ENCODE measurements at regions not wholly inside any gene's neighbourhood (a gene's known extent, or its start where the extent isn't known, plus 50 kb on each side); places are given as distances from the start of the nearest gene placed in this dataset.

DNA sequence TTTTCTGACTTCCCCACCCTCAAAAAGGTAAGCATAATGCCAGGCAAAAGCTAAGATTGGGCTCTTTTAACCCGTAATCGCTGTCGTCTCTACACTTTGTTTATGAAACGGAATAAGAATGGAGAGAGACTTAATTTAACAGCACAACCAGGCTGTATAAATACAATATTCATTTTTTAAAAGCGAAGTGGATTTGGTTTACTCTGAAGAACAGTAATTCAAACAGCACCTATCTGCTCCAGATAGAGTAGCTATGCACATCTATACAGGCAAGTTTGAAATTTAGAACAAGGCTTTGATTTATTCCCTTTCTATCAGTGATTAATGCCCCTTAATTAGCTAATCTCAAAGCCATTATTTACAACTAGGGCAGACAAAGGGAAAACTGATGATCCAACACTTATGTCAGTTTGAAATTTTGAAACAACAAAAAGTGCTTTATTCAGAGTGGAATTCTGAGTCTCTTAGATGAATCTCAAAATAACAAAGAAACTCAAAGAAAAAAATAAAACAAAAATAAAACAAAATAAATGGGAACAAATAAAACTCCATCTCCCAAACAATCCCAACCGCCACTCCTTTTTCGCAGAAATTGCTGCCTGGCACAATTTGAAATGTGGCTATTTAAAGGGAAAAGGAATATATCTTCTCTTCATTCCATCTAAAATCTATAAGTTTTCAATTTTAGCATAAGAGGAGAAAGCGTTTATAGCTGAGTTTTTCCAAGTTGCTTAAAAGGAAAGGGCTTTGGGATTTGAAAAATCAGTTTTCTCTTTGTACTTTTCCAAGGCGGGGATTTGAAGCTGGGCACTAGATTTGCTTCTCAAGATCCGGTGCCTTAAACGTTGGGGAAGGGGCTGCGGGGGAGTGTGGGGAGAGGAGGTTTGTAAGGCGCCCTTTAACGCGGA lies 298.6 kb downstream of the PARP8 start:
- ATAC-seq = no peak

- no peak for ATAC-seq
Observed at GRCh38 chr5:50965654-50966375, 299.4 kb downstream of the PARP8 start.

DNA sequence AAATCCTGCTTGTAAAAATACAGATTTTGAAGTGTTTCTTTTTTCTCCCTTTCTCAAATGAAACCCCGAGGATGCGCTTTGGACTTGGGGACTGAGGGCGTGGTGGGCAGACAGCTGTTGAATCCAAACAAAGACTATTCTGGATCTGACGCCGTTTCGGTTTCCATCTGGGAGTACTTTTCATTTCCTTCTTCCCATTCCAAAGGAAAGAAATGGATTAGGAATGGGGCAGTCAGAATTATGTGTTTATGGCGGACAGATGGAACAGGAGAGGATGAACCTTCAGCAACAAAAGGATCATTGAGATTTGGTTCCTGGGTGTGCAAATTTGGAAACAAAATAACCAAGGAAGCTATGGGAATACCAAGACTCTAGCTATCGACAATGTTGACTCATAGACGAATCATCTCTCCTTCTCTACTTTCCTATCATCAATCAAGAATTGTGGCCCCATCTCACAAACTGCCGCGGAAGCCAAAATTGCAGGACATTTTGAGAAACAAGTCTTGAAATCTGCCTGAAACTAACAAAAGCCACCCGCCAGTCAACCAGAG lies 300.6 kb downstream of the PARP8 start:
- no peak for ATAC-seq

DNA sequence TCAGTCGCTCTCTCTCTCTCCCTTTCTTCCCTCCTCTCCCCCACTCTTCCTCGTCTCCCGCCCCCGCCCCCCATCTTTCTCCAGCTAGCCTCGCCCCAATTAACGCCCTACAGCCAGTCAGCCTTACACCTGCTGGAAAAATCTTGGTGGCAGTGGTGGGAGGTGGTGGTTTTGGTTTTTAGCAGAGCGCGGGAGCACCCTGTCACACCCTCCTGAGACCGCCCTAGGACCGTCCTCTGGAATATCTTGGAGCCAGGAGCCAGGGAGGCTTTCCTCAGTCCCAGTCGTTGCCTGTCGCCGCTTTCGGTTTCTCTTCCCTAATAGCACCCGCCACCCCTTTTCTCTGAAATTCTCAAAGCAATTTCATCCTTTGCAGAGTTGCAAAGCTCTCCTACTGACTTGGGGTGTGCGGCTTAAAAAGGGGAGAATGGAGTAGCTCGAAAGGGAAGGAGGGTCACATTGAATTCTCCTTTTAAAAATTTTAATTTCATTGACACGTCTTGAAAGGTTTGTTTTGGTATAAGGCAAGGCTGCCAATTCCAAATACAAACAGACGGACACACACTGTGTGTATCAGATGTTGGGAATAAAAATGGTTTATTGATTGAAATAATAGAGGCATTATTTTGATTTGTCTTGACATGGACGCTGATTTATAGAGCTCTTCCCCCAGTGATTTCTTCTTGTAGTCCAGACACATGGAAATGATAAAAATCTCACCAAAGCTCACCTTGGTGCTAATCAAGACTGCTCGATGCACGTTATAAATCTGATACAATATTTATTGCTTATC lies 301.3 kb downstream of the PARP8 start:
- ATAC-seq = no peak

DNA sequence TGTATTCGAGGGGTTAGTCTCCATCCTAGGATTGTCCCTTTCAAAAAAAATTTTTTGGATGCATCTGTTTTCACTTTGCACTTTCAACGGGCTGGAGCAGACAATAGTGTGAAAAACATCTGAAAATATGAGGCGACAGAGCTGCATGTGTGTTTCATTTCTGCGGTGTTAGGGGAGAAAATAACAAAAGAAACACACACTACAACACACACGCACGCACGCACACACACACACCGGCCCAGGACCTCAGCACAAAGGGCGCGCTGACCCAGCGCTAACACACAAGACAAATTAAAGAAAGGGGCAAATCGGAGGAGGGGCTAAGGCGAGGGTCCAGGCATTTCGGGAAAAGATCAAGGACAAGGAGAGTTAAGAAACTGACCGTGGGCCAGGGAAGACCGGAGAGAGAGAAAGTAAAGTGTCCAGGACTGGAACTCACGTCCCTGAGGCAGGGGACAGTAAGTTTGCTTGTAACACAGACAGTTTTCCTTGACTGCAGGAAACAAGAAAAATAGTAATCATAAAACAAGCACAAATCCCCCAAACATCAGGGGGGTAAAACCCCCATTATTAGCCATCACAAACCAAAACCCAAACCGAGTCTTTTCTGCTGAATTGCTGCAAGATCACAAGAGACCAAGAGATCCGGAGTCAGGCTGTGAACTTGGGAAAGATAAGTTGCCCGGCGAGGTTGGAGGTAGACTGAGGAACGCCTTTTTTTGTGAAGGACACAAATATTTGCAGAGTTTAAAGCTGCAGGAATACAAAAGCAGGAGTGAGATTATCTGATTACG lies 302.1 kb downstream of the PARP8 start:
- no peak for ATAC-seq

DNA sequence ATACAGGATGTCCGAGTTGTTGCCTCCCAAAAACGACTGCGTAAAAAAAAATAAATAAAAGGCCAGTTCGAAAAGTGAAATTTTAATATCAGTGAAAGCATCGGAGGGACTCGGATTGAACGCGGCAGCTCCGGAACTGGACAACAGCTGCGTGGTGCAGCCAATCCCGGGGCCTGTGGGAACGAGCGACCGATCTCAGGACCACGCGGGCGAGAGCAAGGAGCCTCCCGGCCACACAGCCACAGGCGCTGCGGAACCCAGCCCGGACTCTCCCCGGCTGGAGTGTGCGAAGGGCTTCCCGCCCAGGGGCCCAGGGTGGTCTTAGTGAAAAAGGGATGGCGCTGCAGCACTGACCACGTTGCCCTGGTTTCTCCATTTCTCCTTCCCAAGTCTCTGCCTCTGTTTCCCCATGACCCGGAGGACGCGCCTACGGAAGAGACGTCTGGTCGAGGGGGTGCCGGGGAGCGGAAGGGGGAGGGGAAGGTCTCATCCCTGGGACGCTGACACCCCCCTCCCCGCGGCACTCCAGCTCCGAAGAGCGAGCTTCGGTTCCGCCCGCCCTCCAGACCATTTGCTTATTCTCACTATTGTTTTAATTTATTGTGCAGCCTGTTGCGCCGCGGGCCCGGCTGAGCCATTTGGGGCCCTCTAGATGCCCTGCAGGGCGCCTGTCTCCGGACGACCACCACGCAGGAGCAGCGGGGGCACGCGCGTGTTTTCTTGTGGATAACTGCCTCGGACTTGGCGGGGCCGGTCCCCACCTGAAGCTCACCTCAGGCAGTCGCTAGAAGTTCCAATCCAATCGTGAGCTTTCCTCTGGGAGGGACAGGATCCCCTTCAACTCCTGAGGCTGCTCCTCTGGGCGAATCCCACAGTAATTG lies 303.0 kb downstream of the PARP8 start:
- ATAC-seq = no peak

DNA sequence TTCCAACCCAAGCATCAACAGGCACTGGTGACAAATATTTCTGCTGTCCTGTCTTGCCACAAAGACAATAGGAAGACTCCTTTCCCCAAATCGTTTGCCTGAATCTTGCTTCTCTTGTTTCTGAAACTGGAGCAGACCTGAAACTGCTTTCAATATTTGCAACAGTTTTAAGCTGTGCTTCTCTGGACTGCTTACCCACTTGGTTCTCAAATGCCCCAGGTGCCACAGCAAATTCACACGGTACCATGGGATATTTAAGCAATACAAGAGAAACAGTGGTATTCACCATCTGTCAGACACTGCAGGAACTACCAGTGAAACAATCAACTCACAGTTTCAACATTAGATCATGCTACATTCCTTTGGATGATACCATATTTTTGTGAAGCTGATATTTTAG lies 309.4 kb downstream of the PARP8 start:
- no peak for ATAC-seq

GRCh38 chr5:50978924-50979323 lies 312.5 kb downstream of the PARP8 start:
- ATAC-seq = no peak

DNA sequence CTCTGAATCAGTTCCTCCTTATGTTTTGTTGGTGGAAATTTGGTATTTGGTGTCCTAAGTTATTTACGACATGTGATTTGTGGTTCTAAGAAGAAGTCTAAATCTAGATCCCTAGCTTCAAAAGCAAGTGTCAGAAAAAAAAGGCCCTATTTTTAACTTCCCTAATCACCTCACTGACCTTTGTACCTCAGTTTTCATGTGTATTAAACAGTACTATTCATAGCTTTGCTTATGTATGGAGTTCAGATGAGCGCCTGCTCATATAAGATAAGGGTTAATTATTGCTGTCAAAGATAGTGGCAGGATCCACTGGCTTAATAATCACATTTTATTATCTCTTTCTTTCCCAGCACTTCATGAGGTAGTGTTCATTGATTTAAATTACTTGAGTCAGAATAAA lies 318.2 kb downstream of the PARP8 start:
- ATAC-seq = no peak

DNA sequence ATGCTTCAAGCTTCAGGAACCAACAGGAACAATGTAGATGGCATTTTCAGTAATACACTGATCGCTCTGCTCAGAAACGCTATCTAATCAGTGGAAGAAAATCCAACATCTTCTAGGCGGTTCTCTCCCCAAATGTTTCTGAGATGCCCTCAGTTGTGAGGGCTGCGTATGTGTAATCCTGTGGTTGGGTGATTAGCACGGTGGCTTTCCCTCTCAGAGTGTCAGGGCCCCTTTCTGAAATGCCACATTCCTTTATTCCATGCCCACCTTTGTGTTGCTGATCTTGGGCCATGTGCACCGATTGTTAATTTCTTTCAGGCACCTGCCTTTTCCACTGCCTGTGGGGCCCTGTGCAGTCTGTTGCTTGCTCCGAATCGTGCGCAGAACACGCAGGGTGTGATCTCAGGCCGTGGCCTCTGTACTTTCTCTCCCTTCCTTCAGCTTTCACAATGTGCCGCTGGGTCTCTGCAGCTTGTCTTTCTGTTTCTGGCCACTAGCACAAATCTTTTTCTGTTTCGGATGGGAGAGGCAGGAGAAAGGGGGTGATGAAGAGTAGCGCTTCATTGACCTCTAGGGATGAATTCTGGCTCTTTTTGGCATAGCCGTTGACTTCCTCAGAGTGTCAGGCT lies 324.0 kb downstream of the PARP8 start:
- ATAC-seq = no peak

- no peak for ATAC-seq
Observed at GRCh38 chr5:50995285-50995942, 329.0 kb downstream of the PARP8 start.

DNA sequence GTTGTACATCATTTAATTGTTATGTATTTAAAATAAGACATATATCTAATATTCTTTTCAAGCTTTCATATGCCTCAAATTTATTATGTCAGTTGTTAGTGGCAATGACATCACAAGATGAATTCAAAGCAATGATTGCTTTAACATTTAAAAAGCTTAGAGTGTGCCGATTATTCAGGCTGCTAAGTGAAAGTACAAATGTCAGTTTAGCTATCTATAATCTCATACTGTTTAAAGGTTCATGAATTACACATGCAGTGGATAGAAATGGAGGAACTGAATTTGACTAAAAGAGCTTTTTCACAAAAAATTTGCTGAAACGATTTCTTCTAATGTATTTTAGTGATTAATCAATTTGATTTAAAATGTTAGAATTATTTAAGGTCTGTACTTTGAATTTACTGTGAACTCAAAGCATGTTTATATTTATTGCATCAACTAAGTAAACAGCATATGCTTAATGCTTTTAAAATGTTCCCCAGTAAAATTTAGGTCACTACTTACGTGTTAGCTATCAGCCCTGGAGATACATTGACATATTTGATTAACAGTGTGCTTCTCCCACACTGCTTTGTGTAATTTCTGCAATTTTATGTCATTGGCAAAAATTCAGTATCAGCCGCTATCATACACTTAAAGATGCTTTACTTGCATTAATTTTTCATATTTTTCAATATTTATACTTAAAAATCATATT lies 334.9 kb downstream of the PARP8 start:
- no peak for ATAC-seq

DNA sequence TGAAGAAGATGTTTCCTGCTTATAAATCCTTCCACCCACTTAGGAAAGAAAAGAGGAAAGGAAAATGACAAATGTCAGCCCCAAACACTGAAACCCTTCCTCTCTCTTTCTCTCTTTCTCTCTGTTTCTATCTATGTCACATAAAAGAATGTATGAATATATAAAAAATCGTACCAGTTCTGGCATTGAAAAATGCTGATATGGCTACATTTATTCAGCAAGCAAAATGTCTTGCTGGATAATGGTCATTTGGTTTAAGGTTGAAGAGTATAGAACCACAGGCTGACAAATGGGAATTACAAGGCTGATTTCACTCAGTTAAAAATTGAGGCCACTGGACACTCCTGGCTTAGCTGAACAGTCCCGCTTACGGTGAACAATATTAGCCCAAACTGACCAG lies 335.9 kb downstream of the PARP8 start:
- ATAC-seq = no peak

GRCh38 chr5:51013036-51013435 lies 346.6 kb downstream of the PARP8 start:
- no peak for ATAC-seq

DNA sequence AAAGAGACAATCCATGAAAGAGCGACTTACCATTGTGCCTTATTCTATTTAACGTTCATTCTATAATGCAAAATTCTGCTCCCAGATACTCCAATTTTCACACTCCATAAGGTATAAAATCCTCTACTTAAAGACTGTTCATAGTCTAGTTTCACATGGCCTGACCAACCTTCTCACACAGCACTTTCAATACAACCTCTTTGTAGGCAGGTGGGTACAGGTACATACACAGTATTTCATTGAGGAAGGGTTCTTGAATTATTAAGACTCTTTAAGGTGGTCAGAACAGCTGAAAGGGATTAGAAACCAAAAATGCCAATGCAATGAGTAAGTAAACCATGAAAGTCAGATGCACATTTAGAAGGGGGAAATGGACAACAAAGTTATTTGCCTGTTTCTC lies 352.0 kb downstream of the PARP8 start:
- ATAC-seq = no peak

GRCh38 chr5:51024263-51024662 lies 357.8 kb downstream of the PARP8 start:
- ATAC-seq = no peak

DNA sequence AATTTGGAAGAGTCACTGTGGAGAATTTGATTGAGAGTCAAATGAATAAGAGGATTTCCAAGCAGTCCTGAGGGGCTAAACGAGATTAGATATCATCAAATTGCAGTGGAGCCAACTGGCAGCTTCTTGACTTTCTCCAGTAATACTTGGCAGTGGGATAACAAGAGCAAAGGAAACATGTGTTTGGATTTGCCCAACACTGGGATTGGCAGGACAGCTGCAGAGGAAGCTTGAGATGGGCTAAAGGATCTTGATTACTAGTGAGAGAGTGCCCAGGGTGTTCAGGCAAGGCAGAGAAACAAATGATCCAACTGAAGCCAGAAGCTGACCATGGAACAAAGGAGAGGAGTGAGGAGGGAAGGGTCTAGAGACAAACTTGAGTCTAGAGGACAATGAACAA lies 356.0 kb upstream of the ISL1 start:
- no peak for ATAC-seq

DNA sequence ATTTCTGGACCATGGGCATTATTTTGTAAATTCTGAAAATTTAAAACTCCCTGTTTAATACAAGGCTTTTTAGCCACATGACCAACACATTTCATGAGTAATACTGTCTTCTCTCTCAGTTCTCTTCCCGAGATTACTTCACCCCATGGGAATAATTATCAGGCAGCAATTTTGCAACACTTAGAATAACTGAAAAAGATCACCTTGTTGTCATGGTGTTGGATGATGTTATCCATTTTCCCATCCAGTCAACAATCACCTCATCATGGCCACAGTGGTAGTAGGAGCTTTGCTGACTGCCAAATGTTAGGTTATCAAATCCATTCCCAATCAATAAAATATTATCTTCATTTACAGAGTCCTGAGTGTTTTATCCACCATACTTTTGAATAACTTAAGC lies 354.9 kb upstream of the ISL1 start:
- no peak for ATAC-seq

DNA sequence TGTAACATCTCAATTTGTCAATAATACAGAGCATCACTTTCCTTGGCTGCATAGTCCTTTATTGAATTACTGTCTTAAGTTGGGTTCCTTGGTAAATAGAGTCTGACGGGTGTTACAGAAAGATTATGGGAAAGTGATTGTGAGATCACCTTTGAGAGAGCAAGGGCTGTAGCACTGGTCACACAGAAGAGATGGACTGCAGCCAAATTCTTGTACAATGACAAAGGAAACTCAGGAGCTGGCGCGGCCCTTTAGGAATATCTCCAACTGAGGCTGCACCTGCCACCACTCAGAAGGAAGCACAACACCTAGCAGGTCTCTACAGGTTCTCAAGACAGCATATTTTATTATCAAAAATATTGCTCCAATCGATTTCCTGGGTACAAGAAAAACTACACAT lies 350.0 kb upstream of the ISL1 start:
- ATAC-seq = no peak

All from activated CD4-positive, CD25-positive, alpha-beta regulatory T cell treated with anti-CD3 and anti-CD28 coated beads, Interleukin-2, amount 50 U/mL, for 24 hours (primary cell).